Left ventricle myocardium superior (tissue), 1 donor: ENCODE measurements at regions not wholly inside any gene's neighbourhood (a gene's known extent, or its start where the extent isn't known, plus 50 kb on each side); places are given as distances from the start of the nearest gene placed in this dataset.

Experiments used
- ATAC-seq: fragments of 200-7000 bp; cut with Tn5 transposase; one replicate; pipeline ENCODE4 v1.9.1; 2020; ENCODE audit warnings: mild to moderate bottlenecking, moderate library complexity
- DNase-seq: peaks from one replicate; pipeline ENCODE4 v3.0.0-alpha.2; 2020
- intact Hi-C: fragments of 100-400 bp; cut with micrococcal nuclease; formaldehyde crosslinking; loops from one replicate; pipeline ENCODE4 v1.11.0; 2022
- donor health status: DM: no; HTN: yes; CAD: no; lungs with severe emphysema.

DNA sequence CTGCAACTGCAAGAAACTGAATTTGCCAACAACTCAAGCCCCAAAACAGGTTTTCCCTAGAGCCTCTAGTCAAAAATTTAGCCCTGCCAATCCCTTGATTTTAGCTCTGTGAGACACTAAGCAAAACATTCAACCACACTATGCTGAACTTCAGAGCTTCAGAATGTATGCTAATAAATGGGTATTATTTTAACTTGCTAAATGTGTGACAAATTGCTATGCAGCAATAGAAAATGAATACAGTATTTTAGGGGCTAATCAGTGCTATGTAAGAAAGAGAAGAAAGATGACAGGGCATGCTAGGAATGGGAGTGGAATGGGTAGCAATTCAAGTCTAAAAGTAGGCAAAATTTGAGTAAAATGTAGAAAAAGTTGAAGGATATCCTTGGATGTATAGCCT, 223.9 kb upstream of the NOL4 start:
- ATAC-seq, result no peak
- DNase-seq, result no peak
- intact Hi-C loops, result no loop called here

DNA sequence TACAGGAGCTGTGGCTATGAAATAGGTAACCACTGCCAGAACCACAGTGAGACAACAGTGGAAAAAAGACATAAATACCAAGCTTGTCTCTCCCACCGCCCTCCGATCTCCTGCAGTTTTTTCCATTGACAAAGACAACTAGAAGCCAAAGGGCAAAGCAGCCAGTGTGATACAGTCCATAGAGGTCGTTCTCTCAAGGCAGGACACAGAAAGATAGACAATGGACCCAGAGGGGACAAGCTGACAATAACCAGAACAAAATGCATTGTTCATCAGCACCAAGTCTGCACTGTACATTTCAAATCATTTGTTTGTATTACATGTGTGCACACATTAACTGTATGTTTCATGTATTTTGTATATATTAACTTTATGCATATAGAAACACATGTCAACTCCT, 233.0 kb upstream of the NOL4 start:
- ATAC-seq (peak; percentile 24), DNase-seq (no peak)
- intact Hi-C loops, result no loop called here

DNA sequence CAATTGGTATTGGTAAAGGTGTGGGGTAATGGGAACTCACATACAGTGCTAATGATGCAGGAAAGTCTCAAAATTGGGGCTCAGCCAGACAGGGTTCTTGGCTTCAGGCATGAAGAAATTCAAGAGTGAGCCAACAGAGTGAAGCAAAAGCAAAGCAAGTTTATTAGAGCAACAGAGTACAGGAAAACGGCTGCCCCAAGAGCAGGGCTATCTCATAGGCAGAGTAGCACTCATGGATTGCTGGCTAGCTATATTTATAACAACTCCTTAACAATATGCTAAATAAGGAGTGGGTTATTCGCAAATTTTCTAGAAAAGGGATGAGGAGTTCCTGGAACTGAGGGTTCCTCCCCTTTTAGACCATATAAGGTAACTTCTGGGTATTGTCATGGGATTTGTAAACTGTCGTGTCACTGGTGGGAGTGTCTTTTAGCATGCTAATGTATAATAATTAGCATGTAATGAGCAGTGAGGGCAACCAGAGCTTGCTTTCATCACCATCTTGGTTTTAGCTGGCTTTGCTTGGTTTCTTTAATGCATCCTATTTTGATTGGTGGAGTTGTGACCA, 233.8 kb upstream of the NOL4 start:
- ATAC-seq (peak; percentile 45), DNase-seq (no peak)
- intact Hi-C loops, result no loop called here

DNA sequence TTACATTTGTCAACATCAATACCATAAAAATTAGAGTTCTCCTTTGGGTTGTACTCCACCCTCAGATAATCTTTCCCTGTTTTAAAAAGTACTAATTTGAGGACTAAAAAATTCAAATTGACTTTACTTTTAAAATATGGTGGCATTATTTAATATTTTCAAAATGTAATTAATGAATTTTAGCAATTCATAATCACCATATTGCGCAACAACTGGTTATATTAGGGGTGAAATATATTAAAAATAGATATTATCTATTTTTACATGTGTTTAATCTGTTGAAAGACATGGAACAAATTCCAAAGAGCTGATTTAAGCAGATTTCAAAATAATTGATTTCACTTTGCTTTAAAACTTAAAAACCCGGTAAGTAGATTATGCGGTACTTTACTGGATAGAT, 236.6 kb upstream of the NOL4 start:
- intact Hi-C loops, result no loop called here
- ATAC-seq (no peak), DNase-seq (no peak)

DNA sequence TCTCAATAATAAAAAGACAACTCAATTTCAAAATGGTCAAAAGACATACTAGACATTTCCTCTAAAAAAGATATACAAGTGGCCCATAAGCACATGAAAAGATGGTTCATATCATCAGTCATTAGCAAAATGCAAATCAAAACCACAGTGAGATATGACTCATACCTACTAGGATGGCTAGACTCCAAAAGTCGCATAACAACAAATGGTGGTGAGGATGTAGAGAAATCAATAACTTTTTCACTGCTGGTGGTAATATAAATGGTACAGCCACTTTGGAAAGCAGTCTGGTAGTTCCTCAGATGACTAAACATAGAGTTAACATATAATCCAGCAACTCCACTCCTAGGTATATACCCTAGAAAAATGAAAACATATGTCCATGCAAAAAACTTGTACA, 242.3 kb upstream of the NOL4 start:
- ATAC-seq, result no peak
- intact Hi-C loops, result no loop called here
- no peak for DNase-seq

DNA sequence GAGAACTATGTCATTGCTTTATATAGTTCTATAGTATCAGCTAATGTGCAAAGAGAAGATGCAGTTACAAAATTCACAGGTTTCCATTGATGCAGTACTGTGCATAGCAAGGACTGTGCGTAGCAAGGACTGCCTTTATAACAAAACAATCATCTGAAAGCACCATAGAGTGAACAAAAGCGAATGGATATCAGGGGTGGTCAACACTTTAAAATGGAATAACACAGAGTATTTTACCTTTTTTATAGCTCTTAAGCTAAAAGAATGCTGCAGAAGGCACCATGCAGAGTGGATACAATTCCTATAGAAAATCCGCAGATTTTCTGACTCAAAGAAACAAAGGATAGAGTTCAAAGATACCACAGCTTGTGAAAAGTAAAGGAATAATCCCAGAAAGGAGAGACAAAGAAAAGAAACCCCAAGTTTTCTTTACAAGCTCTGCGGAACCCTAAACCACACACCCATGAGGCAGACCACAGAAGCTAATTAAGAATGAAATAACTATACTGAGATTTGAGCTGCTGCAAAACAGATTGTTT, 229.9 kb upstream of the DTNA start:
- ATAC-seq (no peak), DNase-seq (no peak)
- intact Hi-C loops, result loop anchor here (10.0 kb wide), 1 partner anchor 305 kb away; no protein-coding TSS in a partner anchor

DNA sequence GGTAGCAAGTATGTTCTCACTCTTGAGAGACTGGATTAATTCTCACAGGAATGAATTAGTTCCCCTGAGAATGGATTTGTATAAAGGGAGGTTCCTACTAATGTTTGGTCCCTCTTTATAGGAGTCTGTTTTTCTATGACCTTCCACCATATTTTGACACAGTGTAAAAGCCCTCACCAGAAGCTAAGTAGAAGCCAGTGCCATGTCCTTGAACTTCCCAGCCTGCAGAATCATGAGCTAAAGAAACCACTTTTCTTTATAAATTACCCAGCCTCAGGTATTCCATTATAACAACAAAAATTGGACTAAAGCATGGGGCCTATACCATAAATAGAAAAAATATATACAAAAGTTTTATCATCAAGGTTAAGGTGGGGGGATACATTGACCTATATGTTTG, 227.9 kb upstream of the DTNA start:
- intact Hi-C loops, result loop anchor here (10.0 kb wide), 1 partner anchor 303 kb away; no protein-coding TSS in a partner anchor

DNA sequence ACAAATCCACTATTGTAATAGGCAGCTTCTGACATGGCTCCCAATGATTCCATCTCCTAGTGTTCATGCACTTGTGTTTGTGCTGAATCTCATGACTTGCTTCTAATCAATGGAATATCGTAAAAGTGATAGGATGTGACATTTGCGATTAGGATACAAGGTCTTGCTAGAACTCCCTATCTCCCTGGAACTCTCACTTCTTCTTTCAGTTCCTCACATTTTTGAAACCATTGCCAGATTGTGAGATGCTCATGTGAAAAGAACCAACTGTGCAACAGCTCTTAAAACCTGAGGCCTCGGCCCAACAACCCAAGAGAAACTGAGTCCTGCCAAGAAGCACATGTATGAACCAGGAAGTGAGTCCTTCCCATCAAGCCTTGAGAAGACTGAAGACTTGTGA, 226.9 kb upstream of the DTNA start:
- ATAC-seq (no peak), DNase-seq (no peak)
- intact Hi-C loops, result loop anchor here (10.0 kb wide), 1 partner anchor 302 kb away; no protein-coding TSS in a partner anchor

More for the DNA sequence above, 227.9 kb upstream of the DTNA start:
- ATAC-seq, result no peak
- DNase-seq, result no peak

DNA sequence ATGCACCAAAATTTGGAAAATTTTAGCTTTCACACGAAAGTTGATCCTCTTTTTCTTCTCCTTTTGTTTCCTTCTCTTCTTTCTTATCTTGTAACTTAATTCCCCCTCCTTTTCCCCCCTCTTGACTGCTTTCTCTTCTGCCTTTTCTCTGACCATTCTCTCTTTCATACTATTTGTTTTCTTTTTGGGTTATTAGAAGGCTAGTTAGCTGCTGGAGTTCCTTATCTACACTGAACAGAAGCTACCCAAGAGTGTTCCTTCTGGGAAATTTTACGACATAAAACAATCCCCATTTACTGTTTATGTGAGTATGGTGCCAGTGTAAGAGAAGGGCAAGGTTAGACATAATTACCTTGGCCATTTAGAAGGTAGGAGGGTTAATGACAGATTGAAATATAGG, 218.4 kb upstream of the DTNA start:
- intact Hi-C loops, result no loop called here
- no peak for DNase-seq
- no peak for ATAC-seq

DNA sequence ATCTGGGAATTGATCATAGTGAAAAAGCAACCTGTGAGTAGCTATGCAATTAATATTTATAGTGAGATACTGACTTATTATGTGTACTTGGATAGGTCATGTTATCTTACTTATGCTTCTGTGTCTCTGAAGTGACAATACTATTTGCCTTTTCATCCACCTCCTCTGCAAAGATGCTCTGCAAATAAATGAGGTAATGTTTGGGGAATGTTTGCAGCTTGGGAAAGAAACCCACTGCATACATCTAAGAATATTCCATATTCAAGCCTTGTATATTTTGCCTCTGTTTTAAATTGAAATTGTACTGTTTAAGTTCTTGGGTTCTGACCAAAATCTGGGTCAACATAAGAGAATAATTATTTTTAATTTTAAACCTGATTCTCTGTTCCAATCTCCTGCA, 217.4 kb upstream of the DTNA start:
- ATAC-seq, result no peak
- DNase-seq, result no peak
- intact Hi-C loops, result no loop called here

DNA sequence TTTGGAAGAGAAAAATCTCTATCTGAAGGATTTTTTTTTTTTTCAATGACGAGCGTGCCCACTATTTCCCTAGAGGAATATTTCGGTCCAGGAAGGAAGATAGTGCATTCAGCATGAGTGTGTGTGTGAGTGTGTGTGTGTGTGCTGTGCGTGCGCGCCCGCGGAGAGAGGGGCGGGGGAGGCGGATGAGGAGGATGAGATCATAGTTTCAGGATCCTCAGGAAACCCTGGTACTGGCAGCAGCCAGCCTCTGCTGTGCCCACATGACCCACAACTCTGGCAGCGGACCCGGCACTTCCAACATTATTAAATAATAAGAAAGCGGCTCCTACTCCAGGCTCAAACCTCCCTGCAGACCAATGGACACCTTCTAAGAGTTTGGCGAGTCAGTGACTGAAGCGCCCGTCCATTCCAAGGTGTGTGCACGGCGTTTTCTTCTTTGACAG, 217.0 kb upstream of the DTNA start:
- intact Hi-C loops, result no loop called here
- DNase-seq (peak; percentile 86), ATAC-seq (peak; percentile 92)

DNA sequence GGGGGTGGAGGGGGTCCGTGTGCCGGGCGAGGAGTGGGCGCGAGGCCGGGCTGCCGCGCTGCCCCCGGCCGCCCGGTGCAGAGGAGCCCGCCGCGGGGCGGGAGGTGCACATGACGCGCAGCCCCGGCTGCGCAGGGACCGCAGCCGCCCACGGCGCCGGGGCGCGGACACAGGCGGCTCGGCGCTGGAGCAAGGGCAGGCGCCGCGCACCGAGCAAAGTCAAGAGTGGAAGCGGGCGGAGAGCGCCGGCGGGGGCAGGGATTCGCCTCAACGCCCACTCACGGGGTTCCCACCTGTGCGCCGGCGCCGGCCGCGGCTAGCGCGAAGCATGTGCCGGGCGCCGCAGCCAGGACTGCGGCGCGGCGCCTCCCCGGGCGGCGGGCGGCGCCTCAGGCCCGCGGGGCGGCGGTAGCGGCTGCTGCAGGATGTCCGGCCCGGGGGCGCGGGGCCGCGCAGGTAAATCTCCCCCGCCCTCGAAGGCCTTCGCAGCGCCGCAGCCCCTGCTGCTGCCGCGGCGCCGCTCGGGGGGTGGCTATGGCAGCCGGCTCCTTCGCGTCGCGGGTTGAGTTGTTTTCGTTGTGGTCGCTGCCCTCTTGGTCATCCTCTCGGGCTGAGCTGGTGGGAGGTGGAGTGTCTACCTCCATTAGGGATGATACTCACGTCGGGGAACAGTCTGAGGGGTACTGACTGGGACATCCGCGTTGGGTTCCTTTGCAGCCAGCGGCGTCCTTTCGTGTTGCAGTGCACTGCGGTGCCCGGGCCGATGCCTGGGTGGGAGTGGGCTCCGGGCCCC, 216.3 kb upstream of the DTNA start:
- DNase-seq, result peak; percentile 73
- intact Hi-C loops, result no loop called here
- ATAC-seq, result peak; percentile 85

DNA sequence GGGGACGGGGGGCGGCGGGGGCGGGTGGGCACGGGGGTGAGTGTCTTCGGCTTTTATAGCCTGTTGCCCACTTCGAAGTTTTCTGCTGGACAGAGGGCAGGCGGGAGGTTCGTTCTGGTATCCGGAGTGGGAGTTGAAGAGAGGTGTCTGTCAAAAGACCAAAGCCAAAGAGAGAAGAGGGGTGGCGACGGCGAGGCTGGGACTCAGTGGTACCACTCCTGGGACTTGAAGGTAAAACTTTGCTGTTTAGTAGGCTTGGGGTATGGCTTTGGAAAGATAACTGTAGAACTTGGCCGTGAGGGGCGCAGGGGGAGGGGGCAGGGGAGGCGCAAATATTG, 215.8 kb upstream of the DTNA start:
- DNase-seq, result peak; percentile 41
- intact Hi-C loops, result no loop called here
- ATAC-seq, result peak; percentile 43

DNA sequence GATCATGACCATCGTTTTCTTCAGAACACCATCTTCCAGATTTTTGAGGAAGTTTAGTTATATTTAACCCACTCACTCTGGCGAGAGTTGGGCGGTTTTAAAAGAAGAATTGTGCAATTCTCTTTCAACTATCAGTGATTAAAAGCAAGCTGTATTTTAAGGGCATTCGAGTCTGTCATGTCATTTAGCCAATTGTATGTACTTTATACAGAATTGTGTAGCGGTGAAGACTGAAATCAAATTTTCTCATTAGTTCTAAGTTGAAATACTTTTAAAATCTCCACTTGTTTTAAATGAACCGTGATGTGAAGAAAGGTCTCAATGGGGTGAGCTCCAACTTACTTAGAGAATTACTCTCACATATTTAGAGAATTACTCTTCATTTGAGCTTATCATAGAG, 214.6 kb upstream of the DTNA start:
- intact Hi-C loops, result loop anchor here (5.0 kb wide), 1 partner anchor 97 kb away; no protein-coding TSS in a partner anchor
- DNase-seq (no peak), ATAC-seq (no peak)

DNA sequence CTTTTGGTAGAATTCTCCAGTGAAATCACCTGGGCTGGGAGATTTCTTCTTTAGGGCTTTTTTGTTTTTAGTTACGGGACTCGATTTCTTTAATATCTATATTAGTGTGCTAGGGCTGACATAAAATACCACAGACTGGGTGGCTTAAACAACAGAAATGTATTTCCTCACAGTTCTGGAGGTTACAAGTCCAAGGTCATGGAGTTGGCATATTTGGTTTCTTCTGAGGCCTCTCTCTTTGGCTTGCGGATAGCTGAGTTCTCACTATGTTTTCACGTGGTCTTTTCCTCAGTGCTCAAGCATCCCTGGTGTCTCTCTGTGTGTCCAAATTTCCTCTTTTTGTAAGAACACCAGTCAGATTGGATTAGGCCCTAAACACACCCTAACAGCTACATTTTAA, 208.5 kb upstream of the DTNA start:
- intact Hi-C loops, result no loop called here
- no peak for ATAC-seq
- no peak for DNase-seq

DNA sequence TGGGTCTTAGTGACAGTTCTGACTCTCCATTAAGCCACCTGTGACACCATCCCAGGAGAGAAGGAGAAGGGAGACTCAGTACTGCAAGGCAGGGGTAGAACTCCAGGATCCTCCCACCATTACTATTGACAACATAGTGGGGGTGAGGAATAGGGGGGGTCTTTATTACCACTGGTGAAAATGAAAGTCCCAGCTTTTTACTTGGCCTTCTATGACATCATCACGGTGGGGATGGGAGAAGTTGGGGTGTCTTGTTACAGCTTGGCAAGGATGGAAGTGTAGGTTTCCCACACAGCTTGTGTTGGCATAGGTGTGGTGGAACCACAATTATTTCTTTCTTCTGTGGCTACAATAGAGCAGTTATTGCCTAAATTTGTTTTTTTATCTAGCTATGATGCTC, 203.9 kb upstream of the DTNA start:
- ATAC-seq (no peak), DNase-seq (no peak)
- intact Hi-C loops, result no loop called here

DNA sequence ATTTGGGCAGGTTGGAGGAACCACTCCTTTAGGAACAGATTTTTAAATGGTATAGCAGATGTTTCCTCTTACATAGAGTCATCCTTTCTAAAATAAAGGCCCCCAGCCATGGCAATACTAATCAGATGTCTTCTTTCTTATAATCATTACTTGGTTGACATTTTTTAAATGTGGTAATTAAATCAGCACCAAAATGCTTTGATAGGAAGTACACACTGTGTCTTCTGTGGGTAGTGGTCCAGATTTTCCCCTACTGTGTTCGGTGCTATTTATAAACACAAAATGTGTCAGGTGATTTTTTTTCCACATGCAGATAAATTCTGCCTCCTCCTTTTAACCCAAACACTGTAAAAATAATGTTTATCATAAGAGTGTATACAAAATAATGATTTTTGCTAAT, 200.9 kb upstream of the DTNA start:
- no peak for DNase-seq
- peak; percentile 11 for ATAC-seq
- intact Hi-C loops, result no loop called here

DNA sequence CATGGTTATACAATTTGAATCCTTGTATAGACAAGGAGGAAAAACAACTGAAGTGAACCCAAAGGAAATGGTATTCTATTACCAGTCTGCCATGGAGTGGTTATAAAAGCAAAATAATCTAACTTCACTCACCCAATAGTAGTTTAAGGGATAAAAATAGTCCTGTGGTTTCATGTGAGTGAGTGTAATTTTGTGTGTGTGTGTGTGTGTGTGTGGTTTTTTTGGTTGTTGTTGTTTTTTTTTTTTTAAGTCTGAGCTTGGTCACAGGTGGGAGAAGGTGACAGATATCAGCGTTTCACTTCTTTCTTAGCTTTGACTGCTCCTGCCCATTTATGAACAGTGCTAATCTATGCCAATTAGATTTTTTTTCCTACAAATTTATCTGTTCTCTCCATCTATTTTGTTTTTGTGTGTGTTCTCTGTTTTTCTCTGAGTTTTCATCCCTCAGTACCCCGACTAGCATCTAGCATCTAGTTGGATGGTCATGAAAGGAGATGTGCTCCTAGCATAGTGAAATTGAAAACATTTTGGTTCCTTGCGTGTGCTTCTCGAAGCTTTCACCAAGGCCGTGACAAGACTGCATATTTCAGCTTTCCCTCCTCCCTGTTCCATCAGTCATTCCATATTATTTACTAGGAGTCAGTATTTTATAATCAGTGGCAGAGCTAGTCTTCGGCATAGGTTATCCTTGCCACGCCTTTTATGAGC, 200.1 kb upstream of the DTNA start:
- ATAC-seq, result peak; percentile 40
- no peak for DNase-seq
- intact Hi-C loops, result no loop called here

DNA sequence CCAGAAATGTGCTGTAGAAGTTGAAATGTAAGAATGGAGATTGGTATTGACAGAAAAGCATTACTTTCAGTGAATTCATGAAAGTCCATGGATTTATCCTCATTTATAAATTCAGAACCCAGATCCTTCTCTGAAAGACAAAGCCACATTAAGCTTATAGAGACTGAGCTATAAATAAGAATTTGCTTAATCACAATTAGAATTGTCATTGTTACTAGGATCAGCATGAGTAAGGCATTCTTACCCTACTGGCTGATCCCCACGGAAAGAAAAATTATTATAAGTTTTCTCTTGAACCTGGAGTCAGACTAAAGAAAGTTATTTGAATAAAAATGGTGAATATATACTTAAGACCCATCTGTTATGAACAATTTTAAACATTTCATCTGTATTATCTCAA, 199.2 kb upstream of the DTNA start:
- intact Hi-C loops, result no loop called here
- ATAC-seq (peak; percentile 53), DNase-seq (no peak)

DNA sequence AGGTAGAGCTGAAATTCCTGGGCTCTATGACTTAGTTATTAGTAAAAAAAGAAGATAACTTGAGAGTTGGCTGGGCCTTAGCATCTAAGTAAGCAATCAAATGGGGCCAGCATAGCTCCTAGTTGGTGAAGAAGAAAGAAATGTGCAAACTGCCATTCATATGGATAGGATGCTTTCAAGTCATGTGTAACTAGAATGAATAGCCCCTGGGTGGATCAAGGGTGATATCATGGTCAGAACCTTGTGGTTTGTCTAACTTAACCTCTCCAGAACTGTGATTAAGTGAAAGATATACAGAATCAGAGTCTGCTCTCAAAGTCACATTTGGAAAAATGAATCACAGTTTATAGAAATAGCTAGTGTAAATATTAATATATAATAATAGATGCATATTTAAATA, 198.7 kb upstream of the DTNA start:
- no peak for ATAC-seq
- DNase-seq, result no peak
- intact Hi-C loops, result no loop called here
